ENCODE measurements at regions not wholly inside any gene's neighbourhood (a gene's known extent, or its start where the extent isn't known, plus 50 kb on each side); places are given as distances from the start of the nearest gene placed in this dataset.

GRCh38 chr5:88391991-88392390 lies 123.3 kb upstream of the TMEM161B start:
- Histone ChIP-seq H3K4me3 (ENCODE audit: low read length in 3 of 3) (peak overlapping the region in 1 of 3 donors; percentile 45), H3K27ac (ENCODE audit: low read depth in 2 of 2, low read length in 2 of 2) (no peak overlapping the region), H3K9ac (ENCODE audit: low read length in 3 of 3) (peak overlapping the region in 1 of 3 donors; percentile 5), H3K4me1 (ENCODE audit: control insufficient read depth in 2 of 3, insufficient read depth in 2 of 3, low read depth in 1 of 3, low read length in 3 of 3) (no peaks in the 10 kb centered on the region), H3K36me3 (ENCODE audit: control insufficient read depth in 2 of 3, insufficient read depth in 3 of 3, low read length in 3 of 3) (no peaks in the 10 kb centered on the region), H3K9me3 (ENCODE audit: control insufficient read depth in 2 of 3, insufficient read depth in 1 of 3, low read length in 3 of 3) (no peaks in the 10 kb centered on the region), H3K27me3 (ENCODE audit: control insufficient read depth, insufficient read depth, low read length) (no peaks in the 10 kb centered on the region)
- DNase-seq, result peak in 2 of 5 donors; percentile 70 to 74
- no peak for FAIRE-seq
- intact Hi-C loops (cut with DNase I), result no loop called here
- TF ChIP-seq CTCF (IDR thresholded peaks at IDR 0.05; ENCODE audit: borderline replicate concordance, extremely low read depth, insufficient read depth), result no peak

- Histone ChIP-seq H3K9me3 (ENCODE audit: control insufficient read depth in 2 of 3, insufficient read depth in 1 of 3, low read length in 3 of 3) (no peaks in the 10 kb centered on the region), H3K4me3 (ENCODE audit: low read length in 3 of 3) (no peak overlapping the region), H3K27me3 (ENCODE audit: control insufficient read depth, insufficient read depth, low read length) (no peaks in the 10 kb centered on the region), H3K36me3 (ENCODE audit: control insufficient read depth in 2 of 3, insufficient read depth in 3 of 3, low read length in 3 of 3) (no peaks in the 10 kb centered on the region), H3K9ac (ENCODE audit: low read length in 3 of 3) (no peak overlapping the region), H3K4me1 (ENCODE audit: control insufficient read depth in 2 of 3, insufficient read depth in 2 of 3, low read depth in 1 of 3, low read length in 3 of 3) (no peaks in the 10 kb centered on the region), H3K27ac (ENCODE audit: low read depth in 2 of 2, low read length in 2 of 2) (no peak overlapping the region)
- intact Hi-C loops (cut with DNase I), result no loop called here
- no peak for DNase-seq
- FAIRE-seq, result no peak
- TF ChIP-seq CTCF (IDR thresholded peaks at IDR 0.05; ENCODE audit: borderline replicate concordance, extremely low read depth, insufficient read depth), result no peak
Measured at GRCh38 chr5:88391116-88391515, 122.5 kb upstream of the TMEM161B start.

- no peak overlapping the region for H3K27ac ChIP-seq (ENCODE audit: low read depth in 2 of 2, low read length in 2 of 2)
- DNase-seq (no peak), FAIRE-seq (no peak)
- no peak overlapping the region for H3K9ac ChIP-seq (ENCODE audit: low read length in 3 of 3)
- no peaks in the 10 kb centered on the region for H3K27me3 ChIP-seq (ENCODE audit: control insufficient read depth, insufficient read depth, low read length)
- H3K4me1 ChIP-seq (ENCODE audit: control insufficient read depth in 2 of 3, insufficient read depth in 2 of 3, low read depth in 1 of 3, low read length in 3 of 3), result no peaks in the 10 kb centered on the region
- TF ChIP-seq CTCF (IDR thresholded peaks at IDR 0.05; ENCODE audit: borderline replicate concordance, extremely low read depth, insufficient read depth), result no peak
- intact Hi-C loops (cut with DNase I), result no loop called here
- no peaks in the 10 kb centered on the region for H3K9me3 ChIP-seq (ENCODE audit: control insufficient read depth in 2 of 3, insufficient read depth in 1 of 3, low read length in 3 of 3)
- no peaks in the 10 kb centered on the region for H3K36me3 ChIP-seq (ENCODE audit: control insufficient read depth in 2 of 3, insufficient read depth in 3 of 3, low read length in 3 of 3)
- no peak overlapping the region for H3K4me3 ChIP-seq (ENCODE audit: low read length in 3 of 3)
Measured at GRCh38 chr5:88390481-88390880, 121.8 kb upstream of the TMEM161B start.

GRCh38 chr5:88390096-88390441 lies 121.4 kb upstream of the TMEM161B start:
- no peak for FAIRE-seq
- Histone ChIP-seq H3K9ac (ENCODE audit: low read length in 3 of 3) (no peak overlapping the region), H3K4me1 (ENCODE audit: control insufficient read depth in 2 of 3, insufficient read depth in 2 of 3, low read depth in 1 of 3, low read length in 3 of 3) (no peaks in the 10 kb centered on the region), H3K4me3 (ENCODE audit: low read length in 3 of 3) (no peak overlapping the region), H3K27me3 (ENCODE audit: control insufficient read depth, insufficient read depth, low read length) (no peaks in the 10 kb centered on the region), H3K9me3 (ENCODE audit: control insufficient read depth in 2 of 3, insufficient read depth in 1 of 3, low read length in 3 of 3) (no peaks in the 10 kb centered on the region), H3K36me3 (ENCODE audit: control insufficient read depth in 2 of 3, insufficient read depth in 3 of 3, low read length in 3 of 3) (no peaks in the 10 kb centered on the region), H3K27ac (ENCODE audit: low read depth in 2 of 2, low read length in 2 of 2) (no peak overlapping the region)
- intact Hi-C loops (cut with DNase I), result no loop called here
- no peak for DNase-seq
- no peak for TF ChIP-seq CTCF (IDR thresholded peaks at IDR 0.05; ENCODE audit: borderline replicate concordance, extremely low read depth, insufficient read depth)
